PC-9 (cell line): ENCODE measurements at regions not wholly inside any gene's neighbourhood (a gene's known extent, or its start where the extent isn't known, plus 50 kb on each side); places are given as distances from the start of the nearest gene placed in this dataset.

ENCODE experiments used
- BruUV-seq: library from RNA; stranded (reverse); fragments of 400-500 nt; replicated peaks from 2 replicates; lab custom pipeline; 2021; lab: Mats Ljungman, UMichigan
- CTCF ChIA-PET: fragments of 300-600 bp; sonication (Branson Sonifier 250); formaldehyde crosslinking; loops from one replicate; lab custom pipeline; 2022; ENCODE audit warnings: antibody characterized with exemption; lab: Charles Lee
- POLR2A ChIA-PET: fragments of 300-600 bp; sonication (Branson Sonifier 250); formaldehyde crosslinking; loops from one replicate; lab custom pipeline; 2022; ENCODE audit warnings: antibody characterized with exemption; ENCODE audit not compliant: unreplicated experiment; lab: Charles Lee
- DNase-seq, 2 experiments: peaks; one replicate each; pipeline versions ENCODE4 v3.0.0 to v3.0.0-alpha.2; 2015 to 2022; ENCODE audit warnings: mixed read lengths in 1 of 2
- H2AFZ ChIP-seq: fragments of 200-600 bp; sonication (generic); 2 replicates; pipeline ENCODE4 v1.8.1; 2017; ENCODE audit warnings: antibody characterized with exemption
- H3F3A ChIP-seq: fragments of 200-600 bp; sonication (generic); 2 replicates; pipeline ENCODE4 v1.8.1; 2017; ENCODE audit warnings: antibody characterized with exemption, mild to moderate bottlenecking, low read depth; ENCODE audit not compliant: insufficient read depth
- H3K27ac ChIP-seq: fragments of 200-600 bp; sonication (generic); 2 replicates; pipeline ENCODE4 v1.6.1; 2016; ENCODE audit warnings: mixed run types
- H3K27me3 ChIP-seq: fragments of 200-600 bp; sonication (generic); 2 replicates; pipeline ENCODE4 v1.6.1; 2016; ENCODE audit warnings: low read depth, mixed run types; ENCODE audit not compliant: insufficient read depth
- H3K36me3 ChIP-seq: fragments of 200-600 bp; sonication (generic); 2 replicates; pipeline ENCODE4 v1.6.1; 2016; ENCODE audit warnings: low read depth, mixed run types
- H3K4me1 ChIP-seq: fragments of 200-600 bp; sonication (generic); replicated peaks from 2 replicates; pipeline ENCODE4 v1.6.1; 2016; ENCODE audit warnings: mixed run types; ENCODE audit not compliant: insufficient read depth
- H3K4me2 ChIP-seq: fragments of 200-600 bp; sonication (generic); 2 replicates; pipeline ENCODE4 v1.6.1; 2017; ENCODE audit warnings: mixed run types
- H3K4me3 ChIP-seq: fragments of 200-600 bp; sonication (generic); 2 replicates; pipeline ENCODE4 v1.6.1; 2016; ENCODE audit warnings: mixed run types
- H3K79me2 ChIP-seq: fragments of 200-600 bp; sonication (generic); 2 replicates; pipeline ENCODE4 v1.6.1; 2017; ENCODE audit warnings: low read depth, mixed run types
- H3K9me2 ChIP-seq: fragments of 200-600 bp; sonication (generic); 2 replicates; pipeline ENCODE4 v1.8.1; 2017; ENCODE audit warnings: mild to moderate bottlenecking; ENCODE audit not compliant: insufficient read depth
- H3K9me3 ChIP-seq: fragments of 200-600 bp; sonication (generic); 2 replicates; pipeline ENCODE4 v1.8.1; 2016; ENCODE audit warnings: low read depth; ENCODE audit not compliant: insufficient read depth
- H4K20me1 ChIP-seq: fragments of 200-600 bp; sonication (generic); 2 replicates; pipeline ENCODE4 v1.8.1; 2017; ENCODE audit not compliant: insufficient read depth
- CTCF ChIP-seq: fragments of 200-600 bp; sonication (generic); conservative IDR thresholded peaks from 2 replicates; pipeline ENCODE4 v1.6.1; 2017; ENCODE audit warnings: mixed run types, antibody characterized with exemption, mild to moderate bottlenecking, moderate library complexity
- EZH2 ChIP-seq: fragments of 200-600 bp; sonication (generic); IDR thresholded peaks from 2 replicates; pipeline ENCODE4 v1.8.0; 2017; ENCODE audit warnings: antibody characterized with exemption, low read depth
- intact Hi-C: fragments of 100-400 bp; cut with micrococcal nuclease; formaldehyde crosslinking; loops from one replicate; pipeline ENCODE4 v1.10.0; 2022; ENCODE audit not compliant: unreplicated experiment

GRCh38 chr12:98308141-98308540 lies 207.2 kb upstream of the TMPO start:
- DNase-seq: no peak
- H4K20me1 ChIP-seq: no peaks in the 10 kb centered on the region
- no peaks in the 10 kb centered on the region for H3K4me1 ChIP-seq
- intact Hi-C loops: no loop called here
- no peak for TF ChIP-seq CTCF
- TF ChIP-seq EZH2: no peak
- H3K27ac ChIP-seq: no peak overlapping the region
- no peaks in the 10 kb centered on the region for H3K9me3 ChIP-seq
- no peak overlapping the region for H3K4me3 ChIP-seq
- CTCF ChIA-PET: no interaction called here
- H3K36me3 ChIP-seq: no peaks in the 10 kb centered on the region
- POLR2A ChIA-PET: no interaction called here
- BruUV-seq: no TSS peak
- no peaks in the 10 kb centered on the region for H3F3A ChIP-seq
- no peaks in the 10 kb centered on the region for H3K9me2 ChIP-seq
- H3K79me2 ChIP-seq: no peaks in the 10 kb centered on the region
- no peaks in the 10 kb centered on the region for H3K27me3 ChIP-seq
- H2AFZ ChIP-seq: no peak overlapping the region
- H3K4me2 ChIP-seq: no peak overlapping the region

GRCh38 chr12:98317939-98318899 lies 197.2 kb upstream of the TMPO start:
- intact Hi-C loops: no loop called here
- H3K9me2 ChIP-seq: no peaks in the 10 kb centered on the region
- POLR2A ChIA-PET: no interaction called here
- H3K4me3 ChIP-seq: no peak overlapping the region
- no peaks in the 10 kb centered on the region for H3K4me1 ChIP-seq
- no peaks in the 10 kb centered on the region for H3F3A ChIP-seq
- no peaks in the 10 kb centered on the region for H4K20me1 ChIP-seq
- H3K4me2 ChIP-seq: no peak overlapping the region
- no peaks in the 10 kb centered on the region for H3K9me3 ChIP-seq
- no peak overlapping the region for H2AFZ ChIP-seq
- H3K36me3 ChIP-seq: no peaks in the 10 kb centered on the region
- no TSS peak for BruUV-seq
- DNase-seq: no peak
- CTCF ChIA-PET: no interaction called here
- TF ChIP-seq EZH2: no peak
- TF ChIP-seq CTCF: no peak
- no peak overlapping the region for H3K27ac ChIP-seq
- no peaks in the 10 kb centered on the region for H3K79me2 ChIP-seq
- peaks cover 7% of the 10 kb centered on the region; the same call in 1 of the 2 replicates for H3K27me3 ChIP-seq

- no peaks in the 10 kb centered on the region for H3K9me3 ChIP-seq
- H2AFZ ChIP-seq: no peak overlapping the region
- no peak for DNase-seq
- no peaks in the 10 kb centered on the region for H3F3A ChIP-seq
- H3K27ac ChIP-seq: no peak overlapping the region
- no peaks in the 10 kb centered on the region for H3K9me2 ChIP-seq
- H4K20me1 ChIP-seq: no peaks in the 10 kb centered on the region
- ChIA-PET CTCF (no interaction called here), POLR2A (no interaction called here)
- H3K36me3 ChIP-seq: no peaks in the 10 kb centered on the region
- H3K27me3 ChIP-seq: peaks cover 7% of the 10 kb centered on the region; the same call in 1 of the 2 replicates
- intact Hi-C loops: no loop called here
- TF ChIP-seq EZH2: no peak
- no peak for TF ChIP-seq CTCF
- H3K4me3 ChIP-seq: no peak overlapping the region
- no peak overlapping the region for H3K4me2 ChIP-seq
- no TSS peak for BruUV-seq
- no peaks in the 10 kb centered on the region for H3K79me2 ChIP-seq
- H3K4me1 ChIP-seq: no peaks in the 10 kb centered on the region
Measured at GRCh38 chr12:98319716-98320425, 195.5 kb upstream of the TMPO start.
